Esophagus muscularis mucosa (tissue), 4 donors: ENCODE measurements at regions not wholly inside any gene's neighbourhood (a gene's known extent, or its start where the extent isn't known, plus 50 kb on each side); places are given as distances from the start of the nearest gene placed in this dataset.

Experiments used
- EP300 ChIP-seq: sonication (generic); formaldehyde crosslinking; IDR thresholded peaks from one replicate; pipeline ENCODE4 v1.6.1; 2017; ENCODE audit warnings: antibody characterized with exemption
- POLR2A ChIP-seq: fragments of 450-650 bp; IDR thresholded peaks from one replicate; pipeline ENCODE4 v1.6.1; 2017; ENCODE audit warnings: antibody characterized with exemption, moderate library complexity, mild to moderate bottlenecking, low read depth
- POLR2AphosphoS5 ChIP-seq, 2 donors: sonication (generic); formaldehyde crosslinking; IDR thresholded peaks; one replicate each; pipeline ENCODE4 v1.6.1; 2017; ENCODE audit warnings: antibody characterized with exemption in 2 of 2
- TF ChIP-seq, protein P1 (sequence below), 3 experiments: fragments of 200-600 bp in 2 of 3; fragments of 450-650 bp in 1 of 3; sonication (generic) in 2 of 3; IDR thresholded peaks; one replicate each; pipeline ENCODE4 v1.5.1; 2017 to 2019; ENCODE audit warnings: antibody characterized with exemption in 3 of 3, mild to moderate bottlenecking in 2 of 3, moderate library complexity in 1 of 3

DNA sequence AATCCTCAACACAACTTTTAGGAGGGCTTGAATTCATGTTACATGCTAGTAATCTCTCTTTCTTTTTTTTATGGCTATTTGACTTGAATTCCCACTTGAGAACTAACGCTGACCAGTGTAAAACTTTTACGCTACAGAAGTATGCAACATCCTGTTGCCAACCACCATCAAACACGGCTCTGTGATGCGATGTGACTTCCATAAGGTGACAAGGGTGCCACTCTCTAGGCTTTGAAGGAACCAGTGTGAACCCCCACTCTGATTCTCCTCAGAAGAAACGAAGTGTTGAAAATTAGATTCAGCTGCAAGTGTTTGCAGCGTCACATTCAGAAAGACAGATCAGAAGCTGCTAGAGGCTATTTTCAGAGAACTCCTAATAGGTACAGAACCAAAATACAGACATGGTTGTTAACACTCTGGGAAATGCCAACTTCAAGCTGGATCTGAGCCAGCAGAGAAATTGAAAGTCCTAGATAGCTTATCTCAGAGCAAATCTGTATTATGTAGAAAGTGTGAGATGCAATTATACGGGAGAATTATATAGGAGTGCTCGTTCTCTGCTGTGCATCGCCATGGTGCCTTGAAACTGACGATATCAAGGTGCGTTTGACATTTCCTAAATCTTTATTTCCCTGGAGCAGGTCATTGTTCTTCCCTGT is 271.2 kb downstream of the LPIN1 start:
- TF ChIP-seq, protein P1, sequence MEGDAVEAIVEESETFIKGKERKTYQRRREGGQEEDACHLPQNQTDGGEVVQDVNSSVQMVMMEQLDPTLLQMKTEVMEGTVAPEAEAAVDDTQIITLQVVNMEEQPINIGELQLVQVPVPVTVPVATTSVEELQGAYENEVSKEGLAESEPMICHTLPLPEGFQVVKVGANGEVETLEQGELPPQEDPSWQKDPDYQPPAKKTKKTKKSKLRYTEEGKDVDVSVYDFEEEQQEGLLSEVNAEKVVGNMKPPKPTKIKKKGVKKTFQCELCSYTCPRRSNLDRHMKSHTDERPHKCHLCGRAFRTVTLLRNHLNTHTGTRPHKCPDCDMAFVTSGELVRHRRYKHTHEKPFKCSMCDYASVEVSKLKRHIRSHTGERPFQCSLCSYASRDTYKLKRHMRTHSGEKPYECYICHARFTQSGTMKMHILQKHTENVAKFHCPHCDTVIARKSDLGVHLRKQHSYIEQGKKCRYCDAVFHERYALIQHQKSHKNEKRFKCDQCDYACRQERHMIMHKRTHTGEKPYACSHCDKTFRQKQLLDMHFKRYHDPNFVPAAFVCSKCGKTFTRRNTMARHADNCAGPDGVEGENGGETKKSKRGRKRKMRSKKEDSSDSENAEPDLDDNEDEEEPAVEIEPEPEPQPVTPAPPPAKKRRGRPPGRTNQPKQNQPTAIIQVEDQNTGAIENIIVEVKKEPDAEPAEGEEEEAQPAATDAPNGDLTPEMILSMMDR (IDR thresholded peaks at IDR 0.05) = no peak
- TF ChIP-seq POLR2A (no peak), POLR2AphosphoS5 (IDR thresholded peaks at IDR 0.05) (no peak), EP300 (no peak)
